ENCODE measurements at regions not wholly inside any gene's neighbourhood (a gene's known extent, or its start where the extent isn't known, plus 50 kb on each side); places are given as distances from the start of the nearest gene placed in this dataset.

DNA sequence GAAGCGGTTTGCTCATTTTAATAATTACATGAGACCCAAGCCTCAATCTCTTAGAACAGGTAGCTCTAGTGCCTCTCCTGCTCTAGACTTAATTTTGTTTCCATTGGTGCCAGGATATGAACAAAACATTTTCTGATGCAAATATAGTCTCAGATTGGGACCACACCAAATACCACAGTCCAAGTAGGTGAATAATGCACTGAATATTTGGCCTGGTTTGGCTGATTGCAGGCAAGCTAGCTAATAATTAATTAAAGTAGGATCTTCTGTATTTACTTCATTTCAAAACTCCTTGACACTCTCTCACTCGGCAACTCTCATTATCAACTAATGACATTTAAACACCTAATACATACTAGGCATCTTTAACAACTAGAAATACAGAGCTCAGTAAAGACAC, 219.6 kb downstream of the LTN1 start:
- TF ChIP-seq FOXM1 (IDR thresholded peaks at IDR 0.05; ENCODE audit: borderline replicate concordance) (no peak), FOXK2 (IDR thresholded peaks at IDR 0.05) (no peak), ARNT (IDR thresholded peaks at IDR 0.05) (no peak), BHLHE40 (IDR thresholded peaks at IDR 0.05; ENCODE audit: borderline replicate concordance) (no peak)

All from HEK293T (cell line).